ENCODE measurements at regions not wholly inside any gene's neighbourhood (a gene's known extent, or its start where the extent isn't known, plus 50 kb on each side); places are given as distances from the start of the nearest gene placed in this dataset.

- Histone ChIP-seq H3K27me3 (ENCODE audit: control insufficient read depth, low read length) (0 out of 2 replicates have a peak, but pooled peaks cover 2% of the 10 kb centered on the region), H3K27ac (ENCODE audit: low read depth, low read length) (no peak overlapping the region), H3K9me3 (ENCODE audit: control insufficient read depth, insufficient read depth, low read length) (no peaks in the 10 kb centered on the region), H3F3A (ENCODE audit: control insufficient read depth, insufficient read depth) (no peaks in the 10 kb centered on the region), H3K36me3 (ENCODE audit: control insufficient read depth, low read length) (no peaks in the 10 kb centered on the region), H3K4me1 (ENCODE audit: control insufficient read depth, low read length) (no peaks in the 10 kb centered on the region), H3K9me2 (replicated peaks; ENCODE audit: control insufficient read depth, low read length) (no peaks in the 10 kb centered on the region), H4K20me1 (ENCODE audit: control insufficient read depth, insufficient read depth, low read depth, low read length) (no peaks in the 10 kb centered on the region), H3K79me2 (ENCODE audit: control insufficient read depth, low read length) (no peaks in the 10 kb centered on the region), H3K4me3 (ENCODE audit: low read length) (no peak overlapping the region), H3K4me2 (ENCODE audit: low read length) (no peak overlapping the region)
- TF ChIP-seq EZH2phosphoT487 (IDR thresholded peaks at IDR 0.05; ENCODE audit: borderline replicate concordance, low read length) = no peak
- TF ChIP-seq, protein P1, sequence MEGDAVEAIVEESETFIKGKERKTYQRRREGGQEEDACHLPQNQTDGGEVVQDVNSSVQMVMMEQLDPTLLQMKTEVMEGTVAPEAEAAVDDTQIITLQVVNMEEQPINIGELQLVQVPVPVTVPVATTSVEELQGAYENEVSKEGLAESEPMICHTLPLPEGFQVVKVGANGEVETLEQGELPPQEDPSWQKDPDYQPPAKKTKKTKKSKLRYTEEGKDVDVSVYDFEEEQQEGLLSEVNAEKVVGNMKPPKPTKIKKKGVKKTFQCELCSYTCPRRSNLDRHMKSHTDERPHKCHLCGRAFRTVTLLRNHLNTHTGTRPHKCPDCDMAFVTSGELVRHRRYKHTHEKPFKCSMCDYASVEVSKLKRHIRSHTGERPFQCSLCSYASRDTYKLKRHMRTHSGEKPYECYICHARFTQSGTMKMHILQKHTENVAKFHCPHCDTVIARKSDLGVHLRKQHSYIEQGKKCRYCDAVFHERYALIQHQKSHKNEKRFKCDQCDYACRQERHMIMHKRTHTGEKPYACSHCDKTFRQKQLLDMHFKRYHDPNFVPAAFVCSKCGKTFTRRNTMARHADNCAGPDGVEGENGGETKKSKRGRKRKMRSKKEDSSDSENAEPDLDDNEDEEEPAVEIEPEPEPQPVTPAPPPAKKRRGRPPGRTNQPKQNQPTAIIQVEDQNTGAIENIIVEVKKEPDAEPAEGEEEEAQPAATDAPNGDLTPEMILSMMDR (IDR thresholded peaks at IDR 0.05; ENCODE audit: low read depth, low read length, poor library complexity, severe bottlenecking) = no peak
Observed at GRCh38 chr11:29327891-29328290, 688.9 kb downstream of the KCNA4 start.

DNA sequence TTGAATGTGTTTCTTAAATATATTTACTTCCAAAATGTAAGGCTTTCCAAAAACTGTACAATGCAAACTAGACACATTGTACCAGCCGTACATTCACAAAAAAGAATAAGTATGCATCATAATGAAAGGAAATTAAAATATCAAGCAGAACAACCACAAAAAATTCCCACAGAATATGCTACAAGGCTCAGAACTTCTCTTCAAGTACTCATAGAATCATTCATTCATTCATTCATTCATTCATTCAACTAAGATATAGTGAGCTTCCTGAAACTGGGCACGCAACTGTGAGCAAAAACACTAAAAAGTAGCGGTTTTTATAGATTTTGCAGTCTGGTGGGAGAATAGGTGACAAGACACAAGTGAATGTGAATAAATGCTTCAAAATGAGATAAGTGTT, 690.1 kb downstream of the KCNA4 start:
- TF ChIP-seq, protein P1 (IDR thresholded peaks at IDR 0.05; ENCODE audit: low read depth, low read length, poor library complexity, severe bottlenecking) = no peak
- no peak for TF ChIP-seq EZH2phosphoT487 (IDR thresholded peaks at IDR 0.05; ENCODE audit: borderline replicate concordance, low read length)
- Histone ChIP-seq H3K27me3 (ENCODE audit: control insufficient read depth, low read length) (0 out of 2 replicates have a peak, but pooled peaks cover 2% of the 10 kb centered on the region), H3K9me2 (replicated peaks; ENCODE audit: control insufficient read depth, low read length) (no peaks in the 10 kb centered on the region), H3K79me2 (ENCODE audit: control insufficient read depth, low read length) (no peaks in the 10 kb centered on the region), H3K27ac (ENCODE audit: low read depth, low read length) (no peak overlapping the region), H3K4me3 (ENCODE audit: low read length) (no peak overlapping the region), H3K4me2 (ENCODE audit: low read length) (no peak overlapping the region), H3F3A (ENCODE audit: control insufficient read depth, insufficient read depth) (no peaks in the 10 kb centered on the region), H3K9me3 (ENCODE audit: control insufficient read depth, insufficient read depth, low read length) (no peaks in the 10 kb centered on the region; the same call in 1 of the 2 replicates), H3K36me3 (ENCODE audit: control insufficient read depth, low read length) (no peaks in the 10 kb centered on the region), H4K20me1 (ENCODE audit: control insufficient read depth, insufficient read depth, low read depth, low read length) (no peaks in the 10 kb centered on the region), H3K4me1 (ENCODE audit: control insufficient read depth, low read length) (no peaks in the 10 kb centered on the region)

DNA sequence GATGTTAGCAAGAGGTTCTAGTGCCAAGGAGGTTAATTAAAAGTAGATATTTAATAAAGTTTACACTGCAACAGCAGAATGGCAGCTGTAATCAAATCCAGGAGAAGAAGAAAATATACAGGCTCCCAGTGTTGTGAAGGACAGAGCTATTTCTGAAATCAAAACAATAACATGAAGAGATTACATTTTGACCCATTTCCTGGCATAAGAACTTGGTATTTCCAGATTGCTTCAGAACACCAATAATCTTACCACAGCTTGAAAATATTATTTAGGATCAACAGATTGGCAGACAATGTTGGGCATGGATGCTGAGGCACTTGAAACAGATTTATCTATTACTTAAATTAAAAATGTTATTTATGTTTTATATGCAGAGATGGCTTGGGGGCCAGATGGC, 692.5 kb downstream of the KCNA4 start:
- no peaks in the 10 kb centered on the region for H3K9me2 ChIP-seq (replicated peaks; ENCODE audit: control insufficient read depth, low read length)
- H3K4me3 ChIP-seq (ENCODE audit: low read length) = no peak overlapping the region
- no peaks in the 10 kb centered on the region for H3K4me1 ChIP-seq (ENCODE audit: control insufficient read depth, low read length)
- H4K20me1 ChIP-seq (ENCODE audit: control insufficient read depth, insufficient read depth, low read depth, low read length) = no peaks in the 10 kb centered on the region
- no peak overlapping the region for H3K27ac ChIP-seq (ENCODE audit: low read depth, low read length)
- TF ChIP-seq EZH2phosphoT487 (IDR thresholded peaks at IDR 0.05; ENCODE audit: borderline replicate concordance, low read length) = no peak
- TF ChIP-seq, protein P1 (IDR thresholded peaks at IDR 0.05; ENCODE audit: low read depth, low read length, poor library complexity, severe bottlenecking) = no peak
- H3K79me2 ChIP-seq (ENCODE audit: control insufficient read depth, low read length) = no peaks in the 10 kb centered on the region
- no peaks in the 10 kb centered on the region for H3K36me3 ChIP-seq (ENCODE audit: control insufficient read depth, low read length)
- H3K4me2 ChIP-seq (ENCODE audit: low read length) = no peak overlapping the region
- H3K27me3 ChIP-seq (ENCODE audit: control insufficient read depth, low read length) = 0 out of 2 replicates have a peak, but pooled peaks cover 2% of the 10 kb centered on the region
- H3F3A ChIP-seq (ENCODE audit: control insufficient read depth, insufficient read depth) = no peaks in the 10 kb centered on the region
- H3K9me3 ChIP-seq (ENCODE audit: control insufficient read depth, insufficient read depth, low read length) = no peaks in the 10 kb centered on the region; the same call in 1 of the 2 replicates

Measured in DOHH2 (cell line).